Astrocyte (in vitro differentiated cells and primary cell): ENCODE measurements at regions not wholly inside any gene's neighbourhood (a gene's known extent, or its start where the extent isn't known, plus 50 kb on each side); places are given as distances from the start of the nearest gene placed in this dataset.

Source experiments
- EZH2 ChIP-seq: IDR thresholded peaks from 2 replicates; pipeline ENCODE4 v1.6.1; 2012; ENCODE audit warnings: mild to moderate bottlenecking, low read length, inconsistent platforms; ENCODE audit not compliant: insufficient read depth
- TF ChIP-seq, protein P1 (sequence below): IDR thresholded peaks from 2 replicates; pipeline ENCODE4 v1.5.1; 2011; ENCODE audit warnings: low read depth, mild to moderate bottlenecking, inconsistent platforms, low read length, moderate library complexity; ENCODE audit not compliant: insufficient read depth

- TF ChIP-seq, protein P1, sequence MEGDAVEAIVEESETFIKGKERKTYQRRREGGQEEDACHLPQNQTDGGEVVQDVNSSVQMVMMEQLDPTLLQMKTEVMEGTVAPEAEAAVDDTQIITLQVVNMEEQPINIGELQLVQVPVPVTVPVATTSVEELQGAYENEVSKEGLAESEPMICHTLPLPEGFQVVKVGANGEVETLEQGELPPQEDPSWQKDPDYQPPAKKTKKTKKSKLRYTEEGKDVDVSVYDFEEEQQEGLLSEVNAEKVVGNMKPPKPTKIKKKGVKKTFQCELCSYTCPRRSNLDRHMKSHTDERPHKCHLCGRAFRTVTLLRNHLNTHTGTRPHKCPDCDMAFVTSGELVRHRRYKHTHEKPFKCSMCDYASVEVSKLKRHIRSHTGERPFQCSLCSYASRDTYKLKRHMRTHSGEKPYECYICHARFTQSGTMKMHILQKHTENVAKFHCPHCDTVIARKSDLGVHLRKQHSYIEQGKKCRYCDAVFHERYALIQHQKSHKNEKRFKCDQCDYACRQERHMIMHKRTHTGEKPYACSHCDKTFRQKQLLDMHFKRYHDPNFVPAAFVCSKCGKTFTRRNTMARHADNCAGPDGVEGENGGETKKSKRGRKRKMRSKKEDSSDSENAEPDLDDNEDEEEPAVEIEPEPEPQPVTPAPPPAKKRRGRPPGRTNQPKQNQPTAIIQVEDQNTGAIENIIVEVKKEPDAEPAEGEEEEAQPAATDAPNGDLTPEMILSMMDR, result no peak
- no peak for TF ChIP-seq EZH2
Measured at GRCh38 chr19:14325863-14326262, 55.4 kb upstream of the ADGRE5 start.
